HG03469 (cell line): ENCODE measurements at regions not wholly inside any gene's neighbourhood (a gene's known extent, or its start where the extent isn't known, plus 50 kb on each side); places are given as distances from the start of the nearest gene placed in this dataset.
"Not testable (repeated sequence)": the region's sequence is repeated elsewhere in the genome, so short reads cannot be mapped to it uniquely, and the experiment has no call there.

Source experiments
- ATAC-seq: cut with Tn5 transposase; IDR thresholded peaks from one replicate; pipeline ENCODE4 v1.9.1; 2021; ENCODE audit warnings: mild to moderate bottlenecking, moderate library complexity, moderate number of reproducible peaks; ENCODE audit not compliant: unreplicated experiment

DNA sequence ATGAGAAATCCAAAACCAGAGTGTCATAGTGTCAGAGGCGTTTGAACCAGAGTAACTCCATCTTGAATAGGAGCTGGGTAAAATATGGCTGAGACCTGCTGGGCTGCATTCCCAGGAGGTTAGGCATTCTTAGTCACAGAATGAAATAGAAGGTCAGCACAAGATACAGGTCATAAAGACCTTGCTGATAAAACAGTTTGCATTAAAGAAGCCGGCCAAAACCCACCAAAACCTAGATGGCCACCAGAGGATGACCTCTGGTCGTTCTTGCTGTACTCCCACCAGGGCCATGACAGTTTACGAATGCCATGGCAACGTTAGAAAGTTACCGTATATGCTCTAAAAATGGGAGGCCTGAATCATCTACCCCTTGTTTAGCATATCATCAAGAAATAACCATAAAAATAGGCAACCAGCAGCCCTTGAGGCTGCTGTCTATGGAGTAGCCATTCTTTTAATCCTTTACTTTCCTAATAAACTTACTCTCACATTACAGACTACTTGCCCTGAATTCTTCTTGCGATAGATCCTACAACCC, 67.1 kb upstream of the NANOS1 start:
- ATAC-seq, result not testable (repeated sequence)

DNA sequence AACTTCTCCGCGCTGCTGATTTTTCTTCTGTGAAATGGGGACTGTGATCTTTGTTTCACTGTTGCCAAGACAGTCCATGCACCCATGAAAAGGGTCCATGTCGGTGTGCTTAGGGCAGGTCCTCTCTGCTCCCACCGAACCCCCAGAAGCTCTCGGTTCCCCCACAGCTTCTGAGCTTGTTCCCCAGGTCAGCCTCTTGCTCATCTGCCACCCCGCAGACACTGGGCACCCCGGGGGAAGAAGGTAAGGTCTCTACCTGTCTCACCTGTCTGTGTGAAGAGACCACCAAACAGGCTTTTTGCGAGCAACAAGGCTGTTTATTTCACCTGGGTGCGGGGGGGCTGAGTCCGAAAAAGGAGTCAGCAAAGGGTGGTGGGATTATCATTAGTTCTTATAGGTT, 66.2 kb upstream of the NANOS1 start:
- no peak for ATAC-seq

DNA sequence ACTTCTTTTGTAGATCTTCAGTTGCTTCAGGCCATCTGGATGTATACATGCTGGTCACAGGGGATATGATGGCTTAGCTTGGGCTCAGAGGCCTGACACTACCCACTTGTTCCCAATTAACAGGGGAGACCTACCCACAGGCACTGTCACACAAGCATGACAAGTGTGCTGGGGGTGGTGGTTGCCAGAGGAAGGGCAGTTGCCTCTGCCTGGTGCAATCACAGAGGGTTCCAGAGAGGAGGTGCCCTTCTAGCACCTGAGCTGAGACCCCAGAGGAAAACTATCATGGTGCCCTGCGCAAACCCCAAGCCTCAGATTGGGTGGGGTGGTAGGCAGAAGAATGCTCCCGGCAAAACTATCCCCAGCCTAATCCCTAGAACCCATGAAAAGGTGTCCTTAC, 65.6 kb upstream of the NANOS1 start:
- ATAC-seq, result no peak

DNA sequence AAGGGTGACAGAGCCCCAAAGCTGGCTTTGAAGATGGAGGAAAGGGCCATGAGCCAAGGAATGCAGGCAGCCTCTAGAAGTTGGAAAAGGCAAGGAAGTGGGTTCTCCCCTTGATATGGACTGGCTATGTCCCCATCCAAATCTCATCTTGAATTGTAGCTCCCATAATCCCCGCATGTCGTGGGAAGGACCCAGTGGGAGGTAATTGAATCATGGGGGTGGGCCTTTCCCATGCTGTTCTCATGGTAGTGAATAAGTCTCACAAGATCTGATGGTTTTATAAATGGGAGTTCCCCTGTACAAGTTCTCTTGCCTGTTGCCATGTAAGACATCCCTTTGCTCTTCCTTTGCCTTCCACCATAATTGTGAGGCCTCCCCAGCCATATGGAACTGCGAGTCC, 65.0 kb upstream of the NANOS1 start:
- not testable (repeated sequence) for ATAC-seq

DNA sequence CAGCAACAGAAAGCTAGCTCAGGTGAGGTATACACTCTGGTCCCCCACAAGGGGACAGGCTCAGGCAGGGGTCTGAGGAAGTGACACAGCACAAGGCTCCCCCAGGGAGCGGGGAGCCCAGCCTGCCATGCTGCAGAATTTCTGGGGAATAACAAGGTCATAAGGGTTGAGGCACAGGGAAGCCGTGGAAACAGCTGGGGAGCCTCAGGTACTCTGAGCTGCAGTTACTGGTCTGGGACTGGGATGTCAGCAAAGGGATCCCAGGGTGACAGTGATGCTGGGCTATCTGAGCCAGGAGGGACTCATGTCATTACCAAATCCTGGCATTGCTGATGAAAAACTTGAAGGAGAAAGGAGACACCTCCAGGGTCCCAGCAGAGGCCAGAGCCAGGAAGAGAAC, 64.4 kb upstream of the NANOS1 start:
- no peak for ATAC-seq

DNA sequence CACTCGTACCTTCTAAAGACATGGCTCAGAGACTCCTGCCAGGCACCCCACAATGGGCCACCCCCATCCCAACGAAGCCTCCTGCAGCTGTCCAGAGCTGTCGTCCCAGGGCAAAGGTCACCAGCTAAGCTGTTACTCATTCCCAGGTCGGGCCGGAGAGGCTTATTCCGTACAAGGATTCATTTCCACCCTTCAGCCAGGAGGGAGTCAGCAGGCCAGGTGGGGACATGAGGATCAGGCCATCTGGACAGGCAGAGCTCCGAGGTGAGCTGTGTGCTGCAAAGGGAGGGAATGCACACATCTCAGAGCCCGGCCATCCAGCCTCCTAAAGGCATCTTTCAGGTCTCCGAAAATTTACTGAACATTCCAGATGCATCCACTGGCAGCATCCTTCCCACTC, 63.9 kb upstream of the NANOS1 start:
- ATAC-seq, result no peak

DNA sequence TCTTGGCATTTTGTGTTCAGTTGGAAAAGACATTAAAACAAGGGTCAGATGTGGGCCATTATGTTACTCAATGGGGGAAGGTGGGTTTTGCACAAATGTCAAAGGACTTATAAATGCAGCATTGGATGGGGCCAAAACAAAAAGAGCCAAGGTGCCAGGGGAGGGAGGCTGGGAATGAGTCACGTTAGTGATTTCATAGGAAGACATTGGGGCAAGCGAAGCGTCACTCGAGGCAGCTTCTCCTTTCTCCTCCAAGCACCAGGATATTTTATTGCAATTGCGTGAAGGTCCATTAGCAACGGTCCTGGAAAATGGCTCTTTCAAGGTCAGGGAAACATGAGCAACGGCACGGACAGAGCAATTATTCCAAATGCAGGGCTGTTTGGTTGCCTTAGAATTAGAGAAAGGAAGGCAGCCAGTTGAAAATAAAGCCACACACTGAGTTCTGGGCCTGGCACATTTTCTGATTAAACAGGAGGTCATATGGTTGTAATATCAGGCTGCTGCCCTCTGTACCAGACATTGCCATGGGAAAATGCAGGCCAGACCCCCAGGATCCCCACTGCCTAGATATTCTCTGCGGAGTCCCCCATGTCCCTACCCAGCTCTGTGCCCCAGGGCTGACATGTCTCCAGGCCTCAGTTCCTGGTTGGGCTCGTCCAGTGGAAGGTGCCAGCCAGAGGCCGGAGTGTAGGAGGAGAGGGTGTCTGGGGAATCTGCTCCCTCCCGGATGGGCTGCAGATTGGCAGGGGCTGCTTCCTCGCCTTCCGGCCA, 63.3 kb upstream of the NANOS1 start:
- ATAC-seq, result no peak

DNA sequence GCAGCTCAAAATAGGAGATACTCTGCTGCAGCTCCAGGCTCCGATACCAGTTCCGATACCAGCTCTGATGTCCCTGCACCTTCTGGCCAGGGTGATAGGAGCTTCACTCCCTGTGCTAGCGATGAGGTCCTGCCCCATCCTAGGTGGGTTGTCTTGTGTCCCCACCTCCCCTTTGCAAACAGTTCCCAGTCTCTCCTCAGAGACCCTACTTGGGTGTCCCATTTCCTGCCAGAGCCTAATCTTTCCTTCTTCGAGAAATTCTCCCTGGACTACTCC, 62.7 kb upstream of the NANOS1 start:
- no peak for ATAC-seq

DNA sequence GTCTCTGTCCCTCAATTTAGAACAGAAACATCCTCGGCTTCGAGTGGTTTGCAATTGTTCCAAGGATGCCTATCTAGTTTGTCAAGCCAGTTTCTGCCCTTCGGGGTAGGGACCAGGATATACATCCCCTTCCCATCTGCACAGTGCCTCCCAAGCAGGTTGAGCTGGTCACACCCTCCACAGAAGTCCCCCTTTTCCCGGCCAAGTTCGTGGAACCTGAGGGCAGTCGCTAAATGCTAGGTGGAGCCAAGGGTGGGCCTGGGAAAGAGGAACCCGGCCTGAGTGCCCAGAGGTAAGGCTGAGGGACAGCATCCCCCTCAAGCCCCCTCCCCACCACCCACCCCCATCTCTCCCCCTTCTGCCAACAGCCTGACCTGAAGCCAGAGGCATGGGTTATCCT, 62.4 kb upstream of the NANOS1 start:
- no peak for ATAC-seq

DNA sequence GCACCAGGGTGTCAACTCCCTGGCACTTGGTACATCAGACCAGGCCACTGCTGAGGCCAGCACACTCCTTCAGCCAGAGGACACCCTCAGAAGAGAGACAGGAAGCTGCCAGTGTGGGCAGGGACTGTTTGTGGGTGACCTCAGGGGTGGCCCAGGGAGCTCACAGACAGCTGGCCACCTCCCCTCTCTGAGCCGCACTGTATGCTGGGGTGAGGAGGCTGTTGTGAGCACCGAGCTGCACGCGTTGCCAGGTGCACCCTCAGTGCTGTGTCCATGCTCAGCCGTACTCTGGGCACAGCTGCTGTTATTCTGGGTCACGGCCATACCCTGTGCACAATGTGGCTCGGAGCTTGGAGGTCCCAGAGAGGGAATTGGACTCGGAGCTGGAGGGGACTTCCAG, 61.5 kb upstream of the NANOS1 start:
- no peak for ATAC-seq

DNA sequence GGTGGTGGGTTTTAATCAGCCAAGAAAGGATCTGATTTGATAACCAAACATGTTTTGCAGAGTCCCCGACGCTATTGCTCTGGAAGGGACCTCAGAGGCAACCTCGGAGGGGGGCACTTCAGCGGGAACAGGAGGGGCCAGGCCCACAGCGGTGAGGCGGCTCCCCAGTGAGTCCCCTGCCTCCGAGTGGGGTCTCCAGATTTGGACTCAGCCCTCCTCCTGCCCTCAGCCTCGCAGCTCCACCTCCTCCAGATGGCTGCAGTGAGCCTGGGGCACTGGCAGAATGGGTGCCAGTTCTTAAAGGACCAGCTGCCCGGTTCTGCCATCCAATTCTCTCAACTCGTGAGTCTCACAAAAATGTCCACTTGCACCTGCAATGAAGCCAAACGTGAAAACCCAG, 61.0 kb upstream of the NANOS1 start:
- no peak for ATAC-seq

DNA sequence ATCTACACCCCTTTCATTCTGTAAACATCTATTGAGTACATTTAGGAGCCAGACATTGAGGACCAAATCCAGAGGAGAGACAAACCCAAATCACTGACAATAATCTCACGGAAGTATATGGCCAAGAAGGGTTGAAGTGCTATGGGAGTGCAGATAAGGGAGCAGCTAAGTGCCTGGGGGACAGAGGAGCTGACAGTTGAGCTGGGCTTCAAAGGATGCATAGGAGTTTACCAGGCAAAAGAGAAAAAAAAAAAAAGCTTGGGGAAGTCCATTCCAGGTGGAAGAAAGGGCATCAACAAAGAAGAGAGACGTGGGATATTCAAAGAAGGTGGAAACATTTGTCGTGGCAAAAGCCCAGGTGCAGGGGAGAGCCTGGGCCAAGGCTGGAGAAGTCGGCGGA, 60.5 kb upstream of the NANOS1 start:
- no peak for ATAC-seq

DNA sequence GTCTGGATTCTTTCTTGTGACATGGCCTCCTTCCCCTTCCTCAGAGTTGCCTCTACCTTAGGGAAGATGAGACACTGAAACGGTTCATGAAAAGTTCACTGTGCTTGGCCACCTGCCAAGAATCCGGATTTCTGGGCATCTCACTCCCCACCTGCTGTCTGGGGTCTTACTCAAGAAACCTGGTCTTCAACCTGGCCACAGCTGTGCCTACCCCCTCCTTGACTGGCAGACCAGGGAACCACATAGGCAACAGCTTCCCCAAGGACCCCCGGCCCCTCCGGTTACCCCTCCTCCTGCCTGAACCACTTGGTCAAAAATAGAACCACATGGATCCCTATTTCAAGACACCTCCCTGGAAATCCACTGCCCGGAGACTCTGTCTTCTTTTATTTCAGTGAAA, 58.7 kb upstream of the NANOS1 start:
- no peak for ATAC-seq

DNA sequence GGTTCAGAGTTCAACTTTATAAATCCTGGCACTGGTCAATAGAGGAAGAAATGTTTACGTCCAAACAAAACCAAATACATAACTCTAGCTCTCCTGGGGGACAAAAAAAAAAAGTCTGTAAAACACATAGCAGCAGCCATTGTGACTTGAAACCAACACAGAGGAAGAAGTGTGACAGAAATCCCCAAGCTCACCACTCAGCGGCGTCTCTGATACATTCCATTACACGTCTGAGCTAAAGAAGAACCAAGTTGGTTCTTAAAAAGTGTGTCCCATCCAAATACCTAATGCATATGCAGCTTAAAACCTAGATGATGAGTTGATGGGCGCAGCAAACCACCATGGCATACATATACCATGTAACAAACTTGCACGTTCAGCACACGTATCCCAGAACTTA, 58.3 kb upstream of the NANOS1 start:
- ATAC-seq, result no peak

DNA sequence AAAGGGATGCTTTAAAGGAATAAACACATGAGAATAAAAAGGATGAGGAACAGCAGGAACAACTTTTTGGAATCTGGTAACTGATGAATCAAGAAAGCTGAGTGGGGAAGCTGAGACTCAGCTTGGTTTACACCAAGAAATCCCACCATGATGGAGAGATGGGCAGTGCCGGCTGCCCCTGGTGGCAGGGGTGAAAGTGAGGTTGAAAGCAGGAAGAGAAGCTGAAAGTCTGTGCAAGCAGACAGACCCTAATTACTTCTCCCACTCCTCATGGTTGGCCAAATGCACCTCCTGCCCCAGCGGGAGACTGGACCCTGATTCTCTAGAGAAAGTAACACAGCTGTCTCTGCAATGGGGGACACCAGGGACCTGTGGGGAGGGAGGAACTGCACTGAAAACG, 57.6 kb upstream of the NANOS1 start:
- no peak for ATAC-seq

DNA sequence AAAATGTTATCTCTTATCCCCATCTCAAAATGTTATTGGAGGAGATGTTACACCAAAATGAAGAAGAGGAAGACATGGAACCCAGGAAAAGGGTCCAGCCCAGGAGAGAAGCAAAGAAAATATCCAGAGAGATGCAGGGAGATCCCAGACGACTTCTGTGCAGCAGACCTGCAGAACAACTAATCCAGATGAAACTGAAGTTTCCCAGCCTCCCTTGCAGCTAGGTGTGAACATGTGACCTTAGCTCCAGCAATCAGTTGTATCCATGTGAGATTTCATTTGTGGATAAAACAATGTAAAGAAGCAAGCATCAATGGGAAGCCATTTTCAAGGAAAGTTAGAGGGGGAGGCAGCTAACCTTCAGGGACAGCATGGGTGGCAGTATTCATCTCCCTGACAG, 55.8 kb upstream of the NANOS1 start:
- ATAC-seq, result no peak

DNA sequence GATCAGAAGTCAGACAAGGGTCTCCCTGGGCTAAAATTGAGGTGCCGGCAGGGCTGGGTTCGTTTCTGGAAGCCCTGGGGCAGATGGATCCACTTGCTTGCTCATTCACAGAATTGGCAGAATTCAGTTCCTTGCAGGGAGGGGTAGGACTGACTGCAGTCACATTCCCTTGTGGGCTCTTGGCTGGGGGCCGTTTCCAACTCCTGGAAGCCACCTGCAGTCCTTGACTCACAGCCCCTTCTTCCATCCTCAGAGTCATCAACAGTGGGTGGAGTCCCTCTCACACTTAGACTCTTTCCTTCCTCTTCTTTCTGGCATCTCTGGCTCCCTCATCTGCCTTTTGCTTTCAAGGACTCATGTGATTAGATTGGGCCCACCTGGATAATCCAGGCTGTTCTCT, 54.6 kb upstream of the NANOS1 start:
- ATAC-seq, result no peak

DNA sequence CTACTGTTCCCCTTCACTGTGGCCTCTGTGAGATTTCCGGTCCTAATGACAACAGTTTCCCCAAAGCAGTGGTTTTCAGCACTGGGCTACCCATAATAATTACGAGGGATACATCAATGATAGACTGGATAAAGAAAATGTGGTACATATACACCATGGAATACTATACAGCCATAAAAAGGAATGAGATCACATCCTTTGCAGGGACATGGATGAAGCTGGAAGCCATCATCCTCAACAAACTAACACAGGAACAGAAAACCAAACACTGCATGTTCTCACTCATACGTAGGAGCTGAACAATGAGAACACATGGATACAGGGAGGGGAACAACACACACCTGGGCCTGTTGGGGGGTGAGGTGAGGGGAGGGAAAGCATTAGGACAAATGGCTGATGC, 53.3 kb upstream of the NANOS1 start:
- ATAC-seq, result not testable (repeated sequence)

DNA sequence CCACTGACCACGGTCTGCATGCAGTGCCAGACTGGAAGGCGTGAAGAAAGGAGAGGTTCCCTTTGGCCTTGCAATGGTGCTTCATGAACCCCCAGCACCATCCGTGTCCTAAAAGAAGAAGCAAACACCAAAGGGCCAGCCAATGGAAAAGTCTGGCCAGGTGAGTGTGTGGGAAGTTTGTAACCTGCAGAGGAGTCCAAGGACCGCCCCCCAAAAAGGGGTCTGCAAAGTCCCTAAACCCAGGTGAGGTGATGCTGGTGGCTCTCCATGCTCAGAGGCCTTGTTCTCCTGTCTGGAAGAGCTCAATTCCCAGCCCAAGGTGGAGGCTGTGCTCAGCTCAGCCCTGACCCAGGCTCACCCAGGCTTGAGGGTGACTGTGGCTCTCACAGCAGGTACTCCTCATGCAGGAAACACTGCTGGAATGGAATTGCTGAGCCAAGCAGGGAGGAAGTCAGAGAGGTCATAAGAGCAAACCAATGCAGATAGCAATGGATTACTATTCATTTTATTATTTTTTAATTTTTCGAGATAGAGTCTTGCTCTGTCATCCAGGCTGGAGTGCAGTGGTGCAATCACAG, 52.4 kb upstream of the NANOS1 start:
- no peak for ATAC-seq

DNA sequence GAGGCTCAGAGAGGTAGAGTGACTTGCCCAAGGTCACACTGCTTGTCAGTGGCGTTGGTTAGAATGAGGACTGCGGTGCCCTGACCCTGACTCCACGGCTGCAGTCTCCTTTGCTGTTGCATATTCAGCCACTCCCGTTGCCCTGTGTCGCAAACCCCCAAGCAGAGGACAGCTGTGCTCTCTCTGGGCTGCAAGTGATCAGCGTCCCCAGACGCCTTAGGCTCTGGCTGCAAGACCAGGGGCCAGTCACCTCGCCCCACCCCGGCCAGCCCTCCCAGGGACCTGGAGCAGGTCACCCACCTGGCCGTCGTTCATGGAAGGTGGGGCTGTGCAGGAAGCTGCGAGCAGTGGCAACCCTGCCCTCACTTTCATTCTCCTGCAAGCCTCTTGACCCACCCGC, 51.7 kb upstream of the NANOS1 start:
- ATAC-seq, result no peak

DNA sequence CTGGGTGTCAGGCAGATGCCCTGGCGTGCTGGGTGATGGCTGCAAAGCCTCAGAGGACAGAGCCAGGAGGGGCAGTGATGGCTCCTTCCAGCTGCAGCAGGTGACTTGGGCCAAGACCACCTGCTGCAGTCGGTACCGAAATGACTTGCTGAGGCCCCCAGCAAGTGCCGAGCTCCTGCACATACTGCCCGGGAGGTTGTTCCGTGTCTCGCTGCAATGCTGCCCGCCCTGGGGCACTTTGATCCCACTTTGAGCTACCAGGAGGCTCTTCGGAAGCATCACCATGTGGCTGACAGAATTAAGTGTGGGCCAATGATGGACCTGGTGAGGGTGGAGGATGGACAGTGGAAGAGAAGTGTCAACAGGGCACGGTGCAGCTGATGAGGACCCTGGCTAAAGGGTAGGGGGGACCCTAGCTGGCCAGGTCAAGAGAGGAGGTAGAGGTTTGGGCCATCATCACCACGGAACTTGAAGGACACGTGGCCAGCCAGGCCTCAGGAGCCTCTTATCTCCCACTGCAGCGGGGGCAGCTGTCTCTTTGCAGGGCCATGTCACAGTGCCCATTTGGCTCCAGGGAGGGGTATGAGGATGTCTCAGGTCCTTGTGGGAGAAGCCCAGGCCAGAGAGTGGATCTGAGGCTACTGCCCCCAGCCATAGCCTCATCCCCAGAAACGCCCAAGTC, 51.1 kb upstream of the NANOS1 start:
- no peak for ATAC-seq

DNA sequence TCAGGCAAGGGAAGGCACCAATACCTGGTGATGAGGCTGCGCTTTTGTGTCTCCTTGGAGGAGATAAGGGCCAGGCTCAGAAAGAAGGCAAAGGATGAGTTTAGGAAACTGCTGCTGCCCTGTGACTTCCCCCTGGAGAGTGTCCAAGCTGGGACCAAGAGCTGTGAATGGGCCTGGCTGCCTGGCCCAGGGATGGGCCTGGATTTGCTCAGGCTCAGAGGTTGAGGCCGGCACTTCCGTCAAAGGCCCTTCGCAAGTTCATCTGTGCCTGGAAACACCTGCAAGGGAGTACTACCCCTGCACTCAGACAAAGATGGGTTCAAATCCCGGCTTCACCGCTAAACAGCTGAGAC, 50.5 kb upstream of the NANOS1 start:
- no peak for ATAC-seq
